ENCODE measurements at regions not wholly inside any gene's neighbourhood (a gene's known extent, or its start where the extent isn't known, plus 50 kb on each side); places are given as distances from the start of the nearest gene placed in this dataset.

DNA sequence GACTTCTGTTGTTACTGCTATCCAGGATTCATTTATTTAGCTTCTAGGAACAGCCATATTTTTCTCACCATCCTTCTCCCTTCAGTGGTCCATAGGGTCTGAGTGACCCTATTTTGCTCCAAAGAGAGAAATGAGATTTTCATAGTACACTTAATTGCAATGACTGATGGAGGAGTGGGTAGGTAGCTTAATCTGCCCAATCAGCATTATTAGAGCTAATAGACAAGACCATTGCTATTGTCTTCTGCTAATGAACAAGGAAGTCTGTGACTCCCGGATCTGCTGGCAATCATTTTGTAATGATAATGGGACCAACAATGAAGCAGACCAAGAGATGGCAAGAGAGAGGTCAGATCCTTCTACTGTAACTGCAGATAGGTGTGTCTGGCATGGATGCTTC is 271.4 kb upstream of the SLC7A11 start:
- TF ChIP-seq YY1 (IDR thresholded peaks at IDR 0.05; ENCODE audit: low read depth) (no peak), TCF12 (IDR thresholded peaks at IDR 0.05; ENCODE audit: low read depth) (no peak), RAD21 (IDR thresholded peaks at IDR 0.05; ENCODE audit: low read depth) (no peak), EGR1 (IDR thresholded peaks at IDR 0.05) (no peak), NFIC (IDR thresholded peaks at IDR 0.05) (no peak), TAF1 (IDR thresholded peaks at IDR 0.05; ENCODE audit: low read depth) (no peak), TEAD4 (IDR thresholded peaks at IDR 0.05) (no peak), FOXM1 (IDR thresholded peaks at IDR 0.05; ENCODE audit: borderline replicate concordance, low read depth) (no peak), CREB1 (IDR thresholded peaks at IDR 0.05; ENCODE audit: low read depth) (no peak), CEBPB (IDR thresholded peaks at IDR 0.05) (no peak), EP300 (IDR thresholded peaks at IDR 0.05; ENCODE audit: borderline replicate concordance) (no peak), ZBTB7A (IDR thresholded peaks at IDR 0.05; ENCODE audit: low read depth) (no peak)
- TF ChIP-seq, protein P1, sequence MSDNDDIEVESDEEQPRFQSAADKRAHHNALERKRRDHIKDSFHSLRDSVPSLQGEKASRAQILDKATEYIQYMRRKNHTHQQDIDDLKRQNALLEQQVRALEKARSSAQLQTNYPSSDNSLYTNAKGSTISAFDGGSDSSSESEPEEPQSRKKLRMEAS (IDR thresholded peaks at IDR 0.05) = no peak
- TF ChIP-seq, protein P2, sequence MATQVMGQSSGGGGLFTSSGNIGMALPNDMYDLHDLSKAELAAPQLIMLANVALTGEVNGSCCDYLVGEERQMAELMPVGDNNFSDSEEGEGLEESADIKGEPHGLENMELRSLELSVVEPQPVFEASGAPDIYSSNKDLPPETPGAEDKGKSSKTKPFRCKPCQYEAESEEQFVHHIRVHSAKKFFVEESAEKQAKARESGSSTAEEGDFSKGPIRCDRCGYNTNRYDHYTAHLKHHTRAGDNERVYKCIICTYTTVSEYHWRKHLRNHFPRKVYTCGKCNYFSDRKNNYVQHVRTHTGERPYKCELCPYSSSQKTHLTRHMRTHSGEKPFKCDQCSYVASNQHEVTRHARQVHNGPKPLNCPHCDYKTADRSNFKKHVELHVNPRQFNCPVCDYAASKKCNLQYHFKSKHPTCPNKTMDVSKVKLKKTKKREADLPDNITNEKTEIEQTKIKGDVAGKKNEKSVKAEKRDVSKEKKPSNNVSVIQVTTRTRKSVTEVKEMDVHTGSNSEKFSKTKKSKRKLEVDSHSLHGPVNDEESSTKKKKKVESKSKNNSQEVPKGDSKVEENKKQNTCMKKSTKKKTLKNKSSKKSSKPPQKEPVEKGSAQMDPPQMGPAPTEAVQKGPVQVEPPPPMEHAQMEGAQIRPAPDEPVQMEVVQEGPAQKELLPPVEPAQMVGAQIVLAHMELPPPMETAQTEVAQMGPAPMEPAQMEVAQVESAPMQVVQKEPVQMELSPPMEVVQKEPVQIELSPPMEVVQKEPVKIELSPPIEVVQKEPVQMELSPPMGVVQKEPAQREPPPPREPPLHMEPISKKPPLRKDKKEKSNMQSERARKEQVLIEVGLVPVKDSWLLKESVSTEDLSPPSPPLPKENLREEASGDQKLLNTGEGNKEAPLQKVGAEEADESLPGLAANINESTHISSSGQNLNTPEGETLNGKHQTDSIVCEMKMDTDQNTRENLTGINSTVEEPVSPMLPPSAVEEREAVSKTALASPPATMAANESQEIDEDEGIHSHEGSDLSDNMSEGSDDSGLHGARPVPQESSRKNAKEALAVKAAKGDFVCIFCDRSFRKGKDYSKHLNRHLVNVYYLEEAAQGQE (IDR thresholded peaks at IDR 0.05; ENCODE audit: low read depth) = no peak
- TF ChIP-seq, protein P3, sequence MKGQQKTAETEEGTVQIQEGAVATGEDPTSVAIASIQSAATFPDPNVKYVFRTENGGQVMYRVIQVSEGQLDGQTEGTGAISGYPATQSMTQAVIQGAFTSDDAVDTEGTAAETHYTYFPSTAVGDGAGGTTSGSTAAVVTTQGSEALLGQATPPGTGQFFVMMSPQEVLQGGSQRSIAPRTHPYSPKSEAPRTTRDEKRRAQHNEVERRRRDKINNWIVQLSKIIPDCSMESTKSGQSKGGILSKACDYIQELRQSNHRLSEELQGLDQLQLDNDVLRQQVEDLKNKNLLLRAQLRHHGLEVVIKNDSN (IDR thresholded peaks at IDR 0.05) = no peak

DNA sequence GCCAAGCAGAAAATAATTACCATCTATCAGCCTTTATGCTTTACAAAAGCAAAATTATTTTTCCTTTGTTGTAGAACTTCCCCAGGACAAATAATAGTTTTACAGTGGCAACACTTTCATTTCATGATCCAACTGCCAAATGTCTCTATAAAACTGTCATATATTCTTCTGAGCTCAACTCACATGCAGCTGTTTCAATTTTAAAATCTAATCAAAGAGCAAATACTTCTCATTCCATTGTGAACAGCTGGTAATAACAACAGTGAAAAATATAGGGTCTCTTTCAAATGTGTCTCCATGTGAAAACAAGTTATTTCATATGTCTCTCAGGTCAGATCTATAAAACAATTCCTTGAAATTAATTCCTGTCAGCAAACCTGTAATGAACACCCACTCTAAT is 270.6 kb upstream of the SLC7A11 start:
- TF ChIP-seq, protein P3 (IDR thresholded peaks at IDR 0.05) = no peak
- TF ChIP-seq EGR1 (IDR thresholded peaks at IDR 0.05) (no peak), YY1 (IDR thresholded peaks at IDR 0.05; ENCODE audit: low read depth) (no peak)
- TF ChIP-seq, protein P2 (IDR thresholded peaks at IDR 0.05; ENCODE audit: low read depth) = no peak

DNA sequence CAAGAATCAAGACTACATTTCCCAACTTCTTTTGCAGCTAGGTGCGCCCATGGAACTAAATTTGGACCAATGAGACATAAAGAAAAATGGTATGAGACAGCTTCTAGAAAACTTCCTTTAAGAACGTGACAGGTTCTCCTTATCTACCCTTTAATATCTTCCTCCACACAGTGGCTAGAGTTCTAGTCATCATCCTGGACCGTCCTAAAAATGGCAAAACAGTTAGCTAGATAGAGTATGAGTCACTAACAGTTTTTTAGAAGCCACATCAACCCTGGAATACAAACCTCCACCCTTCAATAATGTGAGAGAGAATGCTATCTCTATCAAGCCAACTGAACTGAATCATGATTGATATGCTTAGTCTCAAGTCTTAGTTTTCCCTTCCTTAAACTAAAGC is 267.9 kb upstream of the SLC7A11 start:
- TF ChIP-seq TCF12 (IDR thresholded peaks at IDR 0.05; ENCODE audit: low read depth) (no peak), CREB1 (IDR thresholded peaks at IDR 0.05; ENCODE audit: low read depth) (no peak), EP300 (IDR thresholded peaks at IDR 0.05; ENCODE audit: borderline replicate concordance) (no peak), RAD21 (IDR thresholded peaks at IDR 0.05; ENCODE audit: low read depth) (no peak), CEBPB (IDR thresholded peaks at IDR 0.05) (no peak), TEAD4 (IDR thresholded peaks at IDR 0.05) (no peak), YY1 (IDR thresholded peaks at IDR 0.05; ENCODE audit: low read depth) (no peak), TAF1 (IDR thresholded peaks at IDR 0.05; ENCODE audit: low read depth) (no peak), NFIC (IDR thresholded peaks at IDR 0.05) (no peak), EGR1 (IDR thresholded peaks at IDR 0.05) (no peak), ZBTB7A (IDR thresholded peaks at IDR 0.05; ENCODE audit: low read depth) (no peak), FOXM1 (IDR thresholded peaks at IDR 0.05; ENCODE audit: borderline replicate concordance, low read depth) (no peak)
- TF ChIP-seq, protein P2 (IDR thresholded peaks at IDR 0.05; ENCODE audit: low read depth) = no peak
- TF ChIP-seq, protein P1 (IDR thresholded peaks at IDR 0.05) = no peak
- TF ChIP-seq, protein P3 (IDR thresholded peaks at IDR 0.05) = no peak

DNA sequence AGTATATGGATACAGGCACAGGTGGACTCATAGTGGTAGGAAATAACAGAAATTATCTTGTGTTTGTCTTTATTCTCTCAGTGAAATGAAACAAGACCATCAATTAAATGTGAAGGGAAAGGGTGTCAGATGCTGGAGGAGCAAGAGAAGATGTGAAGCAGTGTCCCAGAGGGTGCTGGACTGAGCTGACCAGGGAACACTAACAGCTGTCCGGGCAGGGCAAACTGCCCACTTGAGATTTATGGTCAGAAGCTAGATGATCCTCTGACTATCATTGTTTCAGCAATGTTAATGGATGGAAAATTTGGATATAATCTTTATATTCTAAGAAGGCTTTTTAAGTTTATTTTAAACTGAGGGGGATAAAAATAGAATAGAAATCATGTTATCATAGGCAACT is 267.2 kb upstream of the SLC7A11 start:
- TF ChIP-seq NFIC (IDR thresholded peaks at IDR 0.05) (no peak), ZBTB7A (IDR thresholded peaks at IDR 0.05; ENCODE audit: low read depth) (no peak), EGR1 (IDR thresholded peaks at IDR 0.05) (no peak)
- TF ChIP-seq, protein P3 (IDR thresholded peaks at IDR 0.05) = no peak

Measured in Ishikawa (cell line).